ENCODE measurements at regions not wholly inside any gene's neighbourhood (a gene's known extent, or its start where the extent isn't known, plus 50 kb on each side); places are given as distances from the start of the nearest gene placed in this dataset.
"Not testable (repeated sequence)": the region's sequence is repeated elsewhere in the genome, so short reads cannot be mapped to it uniquely, and the experiment has no call there.

DNA sequence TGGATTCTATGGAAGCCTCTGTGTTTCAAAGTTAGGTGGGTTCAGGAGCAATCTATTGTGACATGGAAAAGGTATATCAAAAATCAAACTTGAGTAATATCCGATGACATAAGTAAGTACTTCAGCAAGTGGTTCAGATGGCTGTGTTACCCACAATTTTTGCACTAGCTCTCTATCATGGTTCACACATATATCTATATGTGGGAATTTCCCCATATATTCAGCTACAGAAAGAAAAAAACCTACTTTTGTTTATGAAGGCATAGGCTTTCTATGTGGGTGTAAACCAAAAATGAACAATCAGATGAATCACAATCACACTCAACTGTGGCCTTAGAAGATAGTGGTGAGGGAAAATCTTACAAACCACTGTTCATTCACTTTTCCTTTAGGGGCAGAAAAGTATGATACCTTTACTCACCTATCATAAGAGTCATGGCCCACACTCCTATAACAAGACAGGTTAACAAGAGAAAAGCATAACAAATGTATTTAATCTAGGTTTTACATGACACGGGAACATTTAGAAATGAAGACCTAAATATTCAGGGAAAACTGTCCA, 449.6 kb upstream of the HTR1E start:
- no peak for TF ChIP-seq CTCF (IDR thresholded peaks at IDR 0.05; ENCODE audit: insufficient read depth, low read depth, low read length)
- no peak for DNase-seq (ENCODE audit: low read depth)
- no peak overlapping the region for H3K4me3 ChIP-seq (ENCODE audit: low read depth, low read length)

DNA sequence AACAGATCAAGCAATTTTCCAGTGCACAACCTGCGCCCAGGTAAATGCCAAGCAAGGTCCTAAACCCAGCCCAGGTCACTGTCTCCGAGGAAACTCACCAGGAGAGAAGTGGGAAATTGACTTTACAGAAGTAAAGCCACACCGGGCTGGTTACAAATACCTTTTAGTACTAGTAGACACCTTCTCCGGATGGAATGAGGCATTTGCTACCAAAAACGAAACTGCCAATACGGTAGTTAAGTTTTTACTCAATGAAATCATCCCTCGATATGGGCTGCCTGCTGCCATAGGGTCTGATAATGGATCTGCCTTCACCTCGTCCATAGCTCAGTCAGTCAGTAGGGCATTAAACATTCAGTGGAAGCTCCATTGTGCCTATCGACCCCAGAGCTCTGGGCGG, 459.0 kb upstream of the HTR1E start:
- not testable (repeated sequence) for DNase-seq (ENCODE audit: low read depth); H3K4me3 ChIP-seq (ENCODE audit: low read depth, low read length)

- H3K4me3 ChIP-seq (ENCODE audit: low read depth, low read length) = no peak overlapping the region
- no peak for TF ChIP-seq CTCF (IDR thresholded peaks at IDR 0.05; ENCODE audit: insufficient read depth, low read depth, low read length)
- no peak for DNase-seq (ENCODE audit: low read depth)
Measured at GRCh38 chr6:86477500-86478148, 459.7 kb upstream of the HTR1E start.

DNA sequence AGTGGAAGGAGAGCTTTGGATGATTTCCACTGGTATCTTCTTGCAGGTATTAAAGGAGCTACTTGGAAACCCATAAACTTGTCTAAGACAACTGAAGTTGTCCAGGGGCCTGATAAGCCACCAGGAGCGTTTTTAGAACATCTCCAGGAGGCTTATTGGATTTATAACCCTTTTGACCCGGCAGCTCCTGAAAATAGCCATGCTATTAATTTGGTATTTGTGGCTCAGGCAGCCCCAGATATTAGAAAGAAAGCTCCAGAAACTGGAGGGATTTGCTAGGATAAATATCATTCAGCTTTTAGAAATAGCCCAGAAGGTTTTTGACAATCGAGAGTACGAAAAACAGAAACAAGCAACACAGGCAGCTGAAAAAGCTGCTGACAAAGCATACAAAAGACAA, 461.0 kb upstream of the HTR1E start:
- DNase-seq (ENCODE audit: low read depth) = no peak
- no peak for TF ChIP-seq CTCF (IDR thresholded peaks at IDR 0.05; ENCODE audit: insufficient read depth, low read depth, low read length)
- no peak overlapping the region for H3K4me3 ChIP-seq (ENCODE audit: low read depth, low read length)

DNA sequence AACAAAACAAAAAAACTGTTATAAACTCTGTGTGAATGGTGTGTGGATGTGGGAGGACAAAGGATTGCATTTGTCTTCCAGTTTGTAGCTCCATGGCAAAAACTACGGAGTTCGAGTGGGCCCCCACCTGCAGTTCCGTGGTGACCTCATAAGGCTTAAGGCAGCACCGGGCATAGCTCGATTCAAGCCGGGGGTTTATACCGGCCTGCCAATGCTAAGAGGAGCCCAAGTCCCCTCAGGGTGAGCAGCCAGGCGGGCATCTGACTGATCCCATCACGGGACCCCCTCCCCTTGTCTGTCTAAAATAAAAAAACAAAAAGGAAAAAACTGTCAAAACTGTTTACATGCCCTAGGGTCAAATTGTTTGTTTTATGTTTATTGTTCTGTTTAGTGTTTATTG, 463.2 kb upstream of the HTR1E start:
- H3K4me3 ChIP-seq (ENCODE audit: low read depth, low read length) = no peak overlapping the region
- DNase-seq (ENCODE audit: low read depth) = no peak
- no peak for TF ChIP-seq CTCF (IDR thresholded peaks at IDR 0.05; ENCODE audit: insufficient read depth, low read depth, low read length)

DNA sequence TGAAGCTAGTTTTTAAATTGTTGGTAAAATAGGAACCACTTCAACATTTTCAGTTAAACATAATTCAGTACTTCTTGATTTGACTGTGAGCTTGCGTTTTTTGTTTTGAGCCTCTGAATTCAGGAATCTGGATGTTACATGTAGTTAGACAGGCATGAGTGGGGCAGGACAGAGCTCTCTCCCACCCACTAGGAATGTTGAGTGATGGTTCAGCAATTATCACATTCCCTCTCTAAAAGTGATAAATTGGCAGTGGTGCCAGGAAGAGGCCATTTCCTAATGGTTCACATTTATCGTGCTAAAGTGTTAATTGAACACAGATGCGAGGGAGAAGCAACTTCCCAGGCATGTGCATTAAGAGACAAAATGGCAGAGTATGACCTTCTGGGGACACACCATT, 465.5 kb upstream of the HTR1E start:
- no peak for TF ChIP-seq CTCF (IDR thresholded peaks at IDR 0.05; ENCODE audit: insufficient read depth, low read depth, low read length)
- H3K4me3 ChIP-seq (ENCODE audit: low read depth, low read length) = no peak overlapping the region
- no peak for DNase-seq (ENCODE audit: low read depth)

- no peak overlapping the region for H3K4me3 ChIP-seq (ENCODE audit: low read depth, low read length)
- TF ChIP-seq CTCF (IDR thresholded peaks at IDR 0.05; ENCODE audit: insufficient read depth, low read depth, low read length) = no peak
- no peak for DNase-seq (ENCODE audit: low read depth)
Measured at GRCh38 chr6:86459978-86460377, 477.4 kb upstream of the HTR1E start.

Data from fibroblast of villous mesenchyme (primary cell).